H9 (cell line): ENCODE measurements at regions not wholly inside any gene's neighbourhood (a gene's known extent, or its start where the extent isn't known, plus 50 kb on each side); places are given as distances from the start of the nearest gene placed in this dataset.

ENCODE experiments used
- DNase-seq: peaks from one replicate; pipeline ENCODE4 v3.0.0-alpha.2; 2017
- H2AFZ ChIP-seq: one replicate; pipeline ENCODE4 v1.6.1; 2013; ENCODE audit warnings: mild to moderate bottlenecking, low read length, control low read depth, moderate library complexity
- H2AK5ac ChIP-seq: 2 replicates; pipeline ENCODE4 v1.6.1; 2013; ENCODE audit warnings: low read length, control low read depth, mixed read lengths; ENCODE audit not compliant: insufficient read length
- H2BK120ac ChIP-seq: one replicate; pipeline ENCODE4 v1.6.1; 2013; ENCODE audit warnings: low read depth, mild to moderate bottlenecking, low read length, control low read depth, inconsistent platforms; ENCODE audit not compliant: poor library complexity, severe bottlenecking
- H2BK12ac ChIP-seq: 2 replicates; pipeline ENCODE4 v1.6.1; 2013; ENCODE audit warnings: low read length, control low read depth, mixed read lengths, low read depth; ENCODE audit not compliant: insufficient read length
- H2BK15ac ChIP-seq: 2 replicates; pipeline ENCODE4 v1.6.1; 2013; ENCODE audit warnings: low read depth, low read length, control low read depth
- H2BK20ac ChIP-seq: one replicate; pipeline ENCODE4 v1.6.1; 2013; ENCODE audit warnings: low read depth, mild to moderate bottlenecking, low read length, control low read depth, inconsistent platforms; ENCODE audit not compliant: poor library complexity, severe bottlenecking
- H2BK5ac ChIP-seq: 2 replicates; pipeline ENCODE4 v1.6.1; 2013; ENCODE audit warnings: low read length, control low read depth, mixed read lengths; ENCODE audit not compliant: insufficient read length
- H3K14ac ChIP-seq: 2 replicates; pipeline ENCODE4 v1.6.1; 2013; ENCODE audit warnings: low read length, control low read depth; ENCODE audit not compliant: insufficient read depth
- H3K18ac ChIP-seq: 2 replicates; pipeline ENCODE4 v1.6.1; 2013; ENCODE audit warnings: low read depth, mild to moderate bottlenecking, mixed read lengths, low read length, control low read depth; ENCODE audit not compliant: insufficient read length
- H3K23ac ChIP-seq: 2 replicates; pipeline ENCODE4 v1.6.1; 2013; ENCODE audit warnings: low read length, control low read depth, mixed read lengths, low read depth; ENCODE audit not compliant: insufficient read length
- H3K23me2 ChIP-seq: 2 replicates; pipeline ENCODE4 v1.6.1; 2013; ENCODE audit warnings: low read depth, mild to moderate bottlenecking, mixed read lengths, low read length, control low read depth; ENCODE audit not compliant: insufficient read length, poor library complexity, severe bottlenecking
- H3K27ac ChIP-seq: 2 replicates; pipeline ENCODE4 v1.5.1; 2013; ENCODE audit warnings: low read length, control low read depth, mixed read lengths, low read depth; ENCODE audit not compliant: insufficient read length
- H3K27me3 ChIP-seq: 2 replicates; pipeline ENCODE4 v1.6.1; 2013; ENCODE audit warnings: low read length, control low read depth, inconsistent platforms; ENCODE audit not compliant: insufficient read depth
- H3K4ac ChIP-seq: 2 replicates; pipeline ENCODE4 v1.6.1; 2013; ENCODE audit warnings: low read depth, mild to moderate bottlenecking, control low read depth, inconsistent platforms, low read length, moderate library complexity
- H3K4me1 ChIP-seq: 2 replicates; pipeline ENCODE4 v1.6.1; 2013; ENCODE audit warnings: low read length, control low read depth, inconsistent platforms; ENCODE audit not compliant: insufficient read depth
- H3K4me2 ChIP-seq: 2 replicates; pipeline ENCODE4 v1.6.1; 2013; ENCODE audit warnings: low read length, control low read depth, mixed read lengths; ENCODE audit not compliant: insufficient read length, insufficient read depth
- H3K56ac ChIP-seq: 2 replicates; pipeline ENCODE4 v1.6.1; 2013; ENCODE audit warnings: low read depth, mild to moderate bottlenecking, mixed read lengths, low read length, control low read depth; ENCODE audit not compliant: insufficient read length
- H3K79me1 ChIP-seq: 2 replicates; pipeline ENCODE4 v1.6.1; 2013; ENCODE audit warnings: low read depth, mild to moderate bottlenecking, moderate library complexity, low read length, control low read depth, inconsistent platforms; ENCODE audit not compliant: insufficient read depth, poor library complexity, severe bottlenecking
- H3K79me2 ChIP-seq: 2 replicates; pipeline ENCODE4 v1.6.1; 2013; ENCODE audit warnings: low read length, control low read depth, inconsistent platforms; ENCODE audit not compliant: insufficient read depth
- H3K9ac ChIP-seq: 2 replicates; pipeline ENCODE4 v1.6.1; 2013; ENCODE audit warnings: low read length, control low read depth, mixed read lengths; ENCODE audit not compliant: insufficient read length; ENCODE audit errors: extremely low read depth
- H3K9me3 ChIP-seq: one replicate; pipeline ENCODE4 v1.6.1; 2013; ENCODE audit warnings: low read depth, low read length, inconsistent platforms; ENCODE audit not compliant: control insufficient read depth
- H3T11ph ChIP-seq: one replicate; pipeline ENCODE4 v1.6.1; 2013; ENCODE audit warnings: mild to moderate bottlenecking, low read length, control low read depth, inconsistent platforms
- H4K20me1 ChIP-seq: one replicate; pipeline ENCODE4 v1.6.1; 2013; ENCODE audit not compliant: control insufficient read depth, insufficient read length, insufficient read depth
- H4K5ac ChIP-seq: 2 replicates; pipeline ENCODE4 v1.6.1; 2013; ENCODE audit warnings: low read depth, mild to moderate bottlenecking, mixed read lengths, low read length, control low read depth; ENCODE audit not compliant: insufficient read length
- H4K8ac ChIP-seq: replicated peaks from 2 replicates; pipeline ENCODE4 v1.6.1; 2013; ENCODE audit warnings: low read length, control low read depth, mixed read lengths, low read depth; ENCODE audit not compliant: insufficient read length
- H4K91ac ChIP-seq: 2 replicates; pipeline ENCODE4 v1.6.1; 2013; ENCODE audit warnings: low read depth, mild to moderate bottlenecking, moderate library complexity, mixed read lengths, low read length, control low read depth; ENCODE audit not compliant: insufficient read length
- H3K27ac Mint-ChIP-seq, 3 experiments: 2 replicates in 2 of 3; 3 replicates in 1 of 3; pipeline ENCODE4 v1.8.0; 2020 to 2021; ENCODE audit warnings: mixed read lengths in 3 of 3, mild to moderate bottlenecking in 1 of 3, moderate library complexity in 1 of 3
- H3K27me3 Mint-ChIP-seq: 2 replicates; pipeline ENCODE4 v1.8.0; 2021; ENCODE audit warnings: low read depth, mild to moderate bottlenecking, moderate library complexity, mixed read lengths
- H3K36me3 Mint-ChIP-seq, 3 experiments: 2 replicates in 2 of 3; 3 replicates in 1 of 3; pipeline ENCODE4 v1.8.0; 2020 to 2021; ENCODE audit warnings: low read depth in 3 of 3, mixed read lengths in 3 of 3; ENCODE audit not compliant: insufficient read depth in 1 of 3
- H3K4me1 Mint-ChIP-seq, 2 experiments: 2 replicates each; pipeline ENCODE4 v1.8.0; 2020; ENCODE audit warnings: mixed read lengths in 2 of 2
- H3K4me3 Mint-ChIP-seq, 2 experiments: 2 replicates in 1 of 2; 3 replicates in 1 of 2; pipeline ENCODE4 v1.8.0; 2020 to 2021; ENCODE audit warnings: mild to moderate bottlenecking in 2 of 2, mixed read lengths in 2 of 2, moderate library complexity in 1 of 2
- H3K9me3 Mint-ChIP-seq, 2 experiments: 2 replicates in 1 of 2; 3 replicates in 1 of 2; pipeline ENCODE4 v1.8.0; 2020; ENCODE audit warnings: mild to moderate bottlenecking in 2 of 2, mixed read lengths in 2 of 2, moderate library complexity in 1 of 2
- WGBS: extraction: QIAGEN DNeasy Blood & Tissue Kit; methylation state at CpG from one replicate; pipeline ENCODE4 v1.1.7; 2013; ENCODE audit warnings: missing lambda C conversion rate, low lambda C conversion rate, mixed read lengths; ENCODE audit not compliant: insufficient read length; ENCODE audit errors: extremely low coverage; 5-methylcytosine and 5-hydroxymethylcytosine counted together
- TF ChIP-seq, protein P1 (sequence below): fragments of 200-600 bp; sonication (generic); conservative IDR thresholded peaks from 3 replicates; pipeline ENCODE4 v1.8.0; 2021; ENCODE audit warnings: antibody characterized with exemption, mild to moderate bottlenecking

DNA sequence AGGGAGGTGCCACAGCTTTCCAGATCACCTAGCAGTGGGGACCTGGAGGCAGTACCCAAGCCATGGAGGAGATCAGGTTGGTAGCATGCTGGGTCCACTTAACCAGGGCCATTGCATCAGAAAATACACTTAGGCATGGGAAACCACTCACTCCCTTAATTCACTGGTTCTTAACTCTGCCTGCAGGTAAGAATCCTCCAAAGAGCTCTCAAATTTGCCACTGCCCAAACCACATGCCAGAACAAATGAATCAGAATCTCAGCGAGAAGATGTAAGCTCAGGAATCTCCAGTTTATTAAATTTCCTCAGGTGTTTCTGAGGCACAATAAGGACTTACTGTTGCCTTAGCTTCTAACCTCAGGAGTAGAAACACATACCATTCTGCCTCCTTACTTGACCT lies 327.7 kb upstream of the RASGEF1B start:
- Histone ChIP-seq H3K14ac (no peak overlapping the region), H3K79me2 (no peaks in the 10 kb centered on the region), H3K4me1 (no peaks in the 10 kb centered on the region), H2AK5ac (no peak overlapping the region), H3K4ac (no peak overlapping the region), H2BK15ac (no peak overlapping the region), H2BK20ac (no peak overlapping the region), H4K8ac (no peak overlapping the region), H3K79me1 (no peaks in the 10 kb centered on the region), H2AFZ (no peak overlapping the region), H3K23ac (no peak overlapping the region), H2BK12ac (no peak overlapping the region), H4K20me1 (no peaks in the 10 kb centered on the region), H3K56ac (no peak overlapping the region), H2BK5ac (no peak overlapping the region), H3K27me3 (no peaks in the 10 kb centered on the region), H2BK120ac (no peak overlapping the region), H3K18ac (no peak overlapping the region), H4K91ac (no peak overlapping the region), H3K23me2 (no peaks in the 10 kb centered on the region), H3K27ac (no peak overlapping the region), H3T11ph (no peak overlapping the region), H3K4me2 (no peak overlapping the region), H3K9ac (no peak overlapping the region), H3K9me3 (no peaks in the 10 kb centered on the region), H4K5ac (no peak overlapping the region)
- Mint-ChIP-seq H3K9me3 (peaks cover 7 to 10% of the 10 kb centered on the region in 2 experiments; a peak in 4 of 5 replicates), H3K4me3 (no peak overlapping the region), H3K4me1 (no peaks in the 10 kb centered on the region), H3K27me3 (no peaks in the 10 kb centered on the region), H3K36me3 (peaks cover 0 to 12% (median 2%) of the 10 kb centered on the region in 3 experiments; a peak in 3 of 7 replicates), H3K27ac (no peak overlapping the region)
- TF ChIP-seq, protein P1, sequence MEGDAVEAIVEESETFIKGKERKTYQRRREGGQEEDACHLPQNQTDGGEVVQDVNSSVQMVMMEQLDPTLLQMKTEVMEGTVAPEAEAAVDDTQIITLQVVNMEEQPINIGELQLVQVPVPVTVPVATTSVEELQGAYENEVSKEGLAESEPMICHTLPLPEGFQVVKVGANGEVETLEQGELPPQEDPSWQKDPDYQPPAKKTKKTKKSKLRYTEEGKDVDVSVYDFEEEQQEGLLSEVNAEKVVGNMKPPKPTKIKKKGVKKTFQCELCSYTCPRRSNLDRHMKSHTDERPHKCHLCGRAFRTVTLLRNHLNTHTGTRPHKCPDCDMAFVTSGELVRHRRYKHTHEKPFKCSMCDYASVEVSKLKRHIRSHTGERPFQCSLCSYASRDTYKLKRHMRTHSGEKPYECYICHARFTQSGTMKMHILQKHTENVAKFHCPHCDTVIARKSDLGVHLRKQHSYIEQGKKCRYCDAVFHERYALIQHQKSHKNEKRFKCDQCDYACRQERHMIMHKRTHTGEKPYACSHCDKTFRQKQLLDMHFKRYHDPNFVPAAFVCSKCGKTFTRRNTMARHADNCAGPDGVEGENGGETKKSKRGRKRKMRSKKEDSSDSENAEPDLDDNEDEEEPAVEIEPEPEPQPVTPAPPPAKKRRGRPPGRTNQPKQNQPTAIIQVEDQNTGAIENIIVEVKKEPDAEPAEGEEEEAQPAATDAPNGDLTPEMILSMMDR = no peak
- DNase-seq = no peak
- no CpG with 5 or more reads among the region's 1 CpG for WGBS
